SU-DHL-6 (cell line): ENCODE measurements at regions not wholly inside any gene's neighbourhood (a gene's known extent, or its start where the extent isn't known, plus 50 kb on each side); places are given as distances from the start of the nearest gene placed in this dataset.

Experiments used
- H2AFZ ChIP-seq: fragments of 200-600 bp; sonication (generic); 2 replicates; pipeline ENCODE4 v1.6.1; 2014; ENCODE audit warnings: low read depth, mild to moderate bottlenecking, moderate library complexity, mixed read lengths, antibody characterized with exemption, low read length; ENCODE audit not compliant: severe bottlenecking
- H3F3A ChIP-seq: fragments of 200-600 bp; shearing (Covaris generic); 2 replicates; pipeline ENCODE4 v1.6.0; 2016; ENCODE audit warnings: antibody characterized with exemption, mild to moderate bottlenecking; ENCODE audit not compliant: insufficient read depth
- H3K27ac ChIP-seq: fragments of 200-600 bp; sonication (generic); 2 replicates; pipeline ENCODE4 v1.5.1; 2016; ENCODE audit warnings: low read depth, mild to moderate bottlenecking, low read length, moderate library complexity, mixed read lengths
- H3K27me3 ChIP-seq: fragments of 200-600 bp; sonication (generic), shearing (Covaris generic); 2 replicates; pipeline ENCODE4 v1.6.0; 2014; ENCODE audit warnings: mild to moderate bottlenecking, low read length
- H3K36me3 ChIP-seq: fragments of 200-600 bp; sonication (generic); 2 replicates; pipeline ENCODE4 v1.6.1; 2014; ENCODE audit warnings: mild to moderate bottlenecking, low read length, mixed read lengths
- H3K4me2 ChIP-seq: fragments of 300-600, 200-600 bp; shearing (Covaris generic), sonication (generic); 2 replicates; pipeline ENCODE4 v1.6.0; 2014; ENCODE audit warnings: low read length, low read depth, mild to moderate bottlenecking; ENCODE audit not compliant: poor library complexity, severe bottlenecking
- H3K4me3 ChIP-seq: fragments of 200-600 bp; sonication (generic); 2 replicates; pipeline ENCODE4 v1.5.1; 2014; ENCODE audit warnings: antibody characterized with exemption, low read length, mild to moderate bottlenecking, mixed read lengths; ENCODE audit not compliant: insufficient read depth, poor library complexity, severe bottlenecking
- H3K79me2 ChIP-seq: fragments of 200-600 bp; sonication (generic); 2 replicates; pipeline ENCODE4 v1.6.1; 2014; ENCODE audit warnings: mild to moderate bottlenecking, low read length, moderate library complexity; ENCODE audit not compliant: insufficient read depth
- H3K9ac ChIP-seq: fragments of 200-600 bp; sonication (generic); 2 replicates; pipeline ENCODE4 v1.7.0; 2014; ENCODE audit warnings: mild to moderate bottlenecking, low read length
- H3K9me2 ChIP-seq: fragments of 200-600 bp; sonication (generic); replicated peaks from 2 replicates; pipeline ENCODE4 v1.6.1; 2014; ENCODE audit warnings: low read length; ENCODE audit not compliant: insufficient read depth
- H3K9me3 ChIP-seq: fragments of 200-600 bp; sonication (generic); 2 replicates; pipeline ENCODE4 v1.6.1; 2014; ENCODE audit warnings: low read length, mixed read lengths; ENCODE audit not compliant: insufficient read depth
- H4K20me1 ChIP-seq: fragments of 200-600 bp; sonication (generic); 2 replicates; pipeline ENCODE4 v1.6.1; 2014; ENCODE audit warnings: low read depth, mild to moderate bottlenecking, antibody characterized with exemption, low read length, moderate library complexity, mixed read lengths
- EZH2phosphoT487 ChIP-seq: fragments of 200-600 bp; sonication (generic), shearing (Covaris generic); conservative IDR thresholded peaks from 2 replicates; pipeline ENCODE4 v1.6.1; 2018; ENCODE audit warnings: mild to moderate bottlenecking, antibody characterized with exemption, low read length, moderate library complexity, mixed read lengths
- TF ChIP-seq, protein P1 (sequence below): fragments of 200-600 bp; sonication (generic); IDR thresholded peaks from one replicate; pipeline ENCODE4 v1.5.1; 2017; ENCODE audit warnings: antibody characterized with exemption, mild to moderate bottlenecking, low read length, moderate library complexity; ENCODE audit not compliant: insufficient read depth, poor library complexity, severe bottlenecking

DNA sequence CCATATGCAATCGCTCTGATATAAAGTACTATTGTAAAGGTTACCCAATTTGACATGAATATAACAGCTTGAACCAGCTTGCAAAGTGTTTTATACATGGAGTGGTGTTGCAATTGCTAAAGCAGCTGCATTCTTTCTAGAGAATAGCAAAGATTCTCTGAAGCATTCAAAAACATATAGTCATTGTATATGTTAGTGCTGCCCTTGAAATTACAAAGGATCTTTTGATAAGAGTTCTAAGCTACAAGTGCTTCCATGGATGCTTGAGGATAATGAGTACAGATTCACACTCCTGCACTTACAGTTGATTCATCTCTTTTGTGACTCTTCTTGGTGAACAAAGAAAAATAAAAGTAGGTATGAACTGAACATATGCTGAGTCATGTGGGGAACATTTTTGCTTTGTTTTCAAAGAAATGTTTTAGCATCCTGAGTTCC is 175.7 kb downstream of the ALDH8A1 start:
- H3K9me3 ChIP-seq: no peaks in the 10 kb centered on the region
- H4K20me1 ChIP-seq: no peaks in the 10 kb centered on the region
- no peak overlapping the region for H3K9ac ChIP-seq
- H3K9me2 ChIP-seq: no peaks in the 10 kb centered on the region
- no peaks in the 10 kb centered on the region for H3F3A ChIP-seq
- no peak overlapping the region for H3K4me3 ChIP-seq
- H3K36me3 ChIP-seq: no peaks in the 10 kb centered on the region
- no peak overlapping the region for H3K4me2 ChIP-seq
- no peak overlapping the region for H3K27ac ChIP-seq
- H3K79me2 ChIP-seq: no peaks in the 10 kb centered on the region
- no peaks in the 10 kb centered on the region for H3K27me3 ChIP-seq
- TF ChIP-seq, protein P1, sequence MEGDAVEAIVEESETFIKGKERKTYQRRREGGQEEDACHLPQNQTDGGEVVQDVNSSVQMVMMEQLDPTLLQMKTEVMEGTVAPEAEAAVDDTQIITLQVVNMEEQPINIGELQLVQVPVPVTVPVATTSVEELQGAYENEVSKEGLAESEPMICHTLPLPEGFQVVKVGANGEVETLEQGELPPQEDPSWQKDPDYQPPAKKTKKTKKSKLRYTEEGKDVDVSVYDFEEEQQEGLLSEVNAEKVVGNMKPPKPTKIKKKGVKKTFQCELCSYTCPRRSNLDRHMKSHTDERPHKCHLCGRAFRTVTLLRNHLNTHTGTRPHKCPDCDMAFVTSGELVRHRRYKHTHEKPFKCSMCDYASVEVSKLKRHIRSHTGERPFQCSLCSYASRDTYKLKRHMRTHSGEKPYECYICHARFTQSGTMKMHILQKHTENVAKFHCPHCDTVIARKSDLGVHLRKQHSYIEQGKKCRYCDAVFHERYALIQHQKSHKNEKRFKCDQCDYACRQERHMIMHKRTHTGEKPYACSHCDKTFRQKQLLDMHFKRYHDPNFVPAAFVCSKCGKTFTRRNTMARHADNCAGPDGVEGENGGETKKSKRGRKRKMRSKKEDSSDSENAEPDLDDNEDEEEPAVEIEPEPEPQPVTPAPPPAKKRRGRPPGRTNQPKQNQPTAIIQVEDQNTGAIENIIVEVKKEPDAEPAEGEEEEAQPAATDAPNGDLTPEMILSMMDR: no peak
- TF ChIP-seq EZH2phosphoT487: no peak
- H2AFZ ChIP-seq: no peak overlapping the region

DNA sequence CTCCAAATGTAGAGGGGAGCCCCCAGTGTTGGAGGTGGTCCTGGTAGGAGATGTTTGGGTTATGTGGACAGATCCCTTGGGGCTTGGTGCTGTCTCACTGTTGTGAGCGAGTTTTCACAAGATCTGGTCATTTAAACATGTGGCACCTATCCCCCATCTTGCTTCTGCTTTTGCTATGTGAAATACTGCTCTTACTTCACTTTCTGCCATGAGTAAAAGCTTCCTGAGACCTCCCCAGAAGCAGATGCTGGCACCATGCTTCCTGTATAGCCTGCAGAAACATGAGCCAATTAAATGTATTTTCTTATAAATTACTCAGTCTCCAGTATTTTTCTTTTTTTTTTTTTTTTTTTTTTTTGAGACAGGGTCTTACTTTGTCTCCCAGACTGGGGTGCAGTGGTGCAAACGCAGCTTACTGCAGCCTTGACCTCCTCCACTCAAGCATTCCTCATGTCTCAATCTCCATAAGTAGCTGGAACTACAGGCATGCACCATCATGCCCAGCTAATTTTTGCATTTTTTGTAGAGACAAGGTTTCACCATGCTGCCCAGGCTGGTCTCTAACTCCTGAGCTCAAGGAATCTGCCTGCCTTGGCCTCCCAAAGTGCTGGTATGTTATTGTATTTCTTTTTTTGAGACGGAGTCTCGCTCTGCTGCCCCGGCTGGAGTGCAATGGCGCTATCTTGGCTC is 177.1 kb downstream of the ALDH8A1 start:
- TF ChIP-seq, protein P1: no peak
- TF ChIP-seq EZH2phosphoT487: no peak
- no peak overlapping the region for H3K27ac ChIP-seq
- H3K4me3 ChIP-seq: no peak overlapping the region

DNA sequence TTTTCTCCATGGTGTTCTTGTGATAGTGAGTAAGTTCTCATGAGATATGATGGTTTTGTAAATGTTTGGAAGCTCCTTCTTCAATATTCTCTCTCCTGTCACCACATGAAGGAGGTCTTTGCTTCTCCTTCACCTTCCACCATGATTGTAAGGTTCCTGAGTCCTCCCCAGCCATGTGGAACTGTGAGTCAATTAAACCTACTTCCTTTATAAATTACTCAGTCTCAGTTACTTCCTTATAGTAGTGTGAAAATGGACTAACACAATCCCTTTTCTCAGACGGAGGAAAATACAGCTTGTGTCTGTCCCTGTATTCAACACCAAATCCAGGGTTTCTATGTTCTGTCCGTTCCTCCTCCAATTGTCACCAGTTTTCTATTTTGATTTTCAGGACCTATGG is 181.0 kb downstream of the ALDH8A1 start:
- Histone ChIP-seq H2AFZ (no peak overlapping the region), H3K27ac (no peak overlapping the region), H3K4me2 (no peak overlapping the region), H3K9me3 (no peaks in the 10 kb centered on the region), H3K4me3 (no peak overlapping the region), H3F3A (no peaks in the 10 kb centered on the region), H3K27me3 (no peaks in the 10 kb centered on the region), H3K9ac (no peak overlapping the region), H3K36me3 (no peaks in the 10 kb centered on the region), H3K79me2 (no peaks in the 10 kb centered on the region), H3K9me2 (no peaks in the 10 kb centered on the region), H4K20me1 (no peaks in the 10 kb centered on the region)
- TF ChIP-seq, protein P1: no peak
- TF ChIP-seq EZH2phosphoT487: no peak

More for the DNA sequence above, 177.1 kb downstream of the ALDH8A1 start:
- H3K79me2 ChIP-seq: no peaks in the 10 kb centered on the region
- no peaks in the 10 kb centered on the region for H3F3A ChIP-seq
- H4K20me1 ChIP-seq: no peaks in the 10 kb centered on the region
- no peak overlapping the region for H3K4me2 ChIP-seq
- H3K36me3 ChIP-seq: no peaks in the 10 kb centered on the region
- H2AFZ ChIP-seq: no peak overlapping the region
- H3K9me3 ChIP-seq: no peaks in the 10 kb centered on the region
- H3K27me3 ChIP-seq: no peaks in the 10 kb centered on the region
- H3K9me2 ChIP-seq: no peaks in the 10 kb centered on the region
- no peak overlapping the region for H3K9ac ChIP-seq
